ENCODE measurements at regions not wholly inside any gene's neighbourhood (a gene's known extent, or its start where the extent isn't known, plus 50 kb on each side); places are given as distances from the start of the nearest gene placed in this dataset.

GRCh38 chr2:134119713-134120405 is 134.0 kb upstream of the MGAT5 start:
- no peak for TF ChIP-seq CTCF (IDR thresholded peaks at IDR 0.05)
- peak; percentile 78 to 88 (median 81) for TF ChIP-seq POLR2AphosphoS5 (IDR thresholded peaks at IDR 0.05)
